GM21526 (cell line): ENCODE measurements at regions not wholly inside any gene's neighbourhood (a gene's known extent, or its start where the extent isn't known, plus 50 kb on each side); places are given as distances from the start of the nearest gene placed in this dataset.
"Not testable (repeated sequence)": the region's sequence is repeated elsewhere in the genome, so short reads cannot be mapped to it uniquely, and the experiment has no call there.

Source experiments
- ATAC-seq: cut with Tn5 transposase; IDR thresholded peaks from one replicate; pipeline ENCODE4 v1.9.1; 2021; ENCODE audit warnings: moderate library complexity; ENCODE audit not compliant: unreplicated experiment, low FRiP score

DNA sequence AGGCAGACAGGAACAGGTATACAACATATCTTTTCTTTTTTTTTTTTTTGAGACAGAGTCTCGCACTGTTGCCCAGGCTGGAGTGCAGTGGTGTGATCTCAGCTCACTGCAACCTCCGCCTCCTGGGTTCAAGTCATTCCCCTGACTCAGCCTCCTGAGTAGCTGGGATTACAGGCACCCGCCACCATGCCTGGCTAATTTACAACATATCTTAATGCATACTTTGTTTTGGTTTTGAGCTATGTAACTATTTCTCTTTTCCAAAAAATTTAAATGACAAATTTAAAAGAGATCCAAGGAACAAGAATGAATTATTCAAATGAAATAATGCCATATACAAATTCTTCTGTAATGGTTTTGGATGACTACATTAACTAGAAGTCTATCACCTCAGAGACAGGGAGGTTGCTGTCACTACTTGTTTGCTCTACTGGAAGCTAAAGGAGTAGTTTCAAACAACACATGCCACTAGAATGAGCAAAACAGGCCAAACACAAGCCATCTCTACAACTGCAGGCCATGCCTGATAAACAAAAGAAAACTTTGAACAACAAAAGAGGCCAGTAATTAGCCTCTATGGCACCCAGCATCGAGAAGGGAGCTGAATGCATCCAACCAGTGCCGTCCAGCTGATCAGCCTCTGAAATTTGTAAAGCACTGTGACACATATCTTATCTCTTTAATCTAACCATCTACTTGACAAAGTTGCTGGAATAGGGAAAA lies 133.6 kb upstream of the VOPP1 start:
- not testable (repeated sequence) for ATAC-seq

DNA sequence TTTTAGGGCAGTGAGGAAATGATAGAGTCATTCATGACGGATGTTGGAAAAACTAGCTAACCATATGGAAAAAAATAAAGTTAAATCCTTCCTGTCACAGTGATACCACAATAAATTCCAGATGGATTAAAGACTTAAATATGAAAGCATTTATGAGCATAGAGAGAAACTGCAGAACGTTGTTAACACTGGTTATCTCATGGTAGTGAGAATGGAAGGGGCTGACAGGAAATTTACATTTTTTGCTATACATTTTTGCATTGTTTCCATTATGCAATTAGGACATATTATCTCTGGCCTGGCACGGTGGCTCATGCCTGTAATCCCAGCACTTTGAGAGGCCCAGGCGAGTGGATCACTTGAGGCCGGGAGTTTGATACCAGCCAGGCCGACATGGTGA lies 130.5 kb upstream of the VOPP1 start:
- ATAC-seq: not testable (repeated sequence)

DNA sequence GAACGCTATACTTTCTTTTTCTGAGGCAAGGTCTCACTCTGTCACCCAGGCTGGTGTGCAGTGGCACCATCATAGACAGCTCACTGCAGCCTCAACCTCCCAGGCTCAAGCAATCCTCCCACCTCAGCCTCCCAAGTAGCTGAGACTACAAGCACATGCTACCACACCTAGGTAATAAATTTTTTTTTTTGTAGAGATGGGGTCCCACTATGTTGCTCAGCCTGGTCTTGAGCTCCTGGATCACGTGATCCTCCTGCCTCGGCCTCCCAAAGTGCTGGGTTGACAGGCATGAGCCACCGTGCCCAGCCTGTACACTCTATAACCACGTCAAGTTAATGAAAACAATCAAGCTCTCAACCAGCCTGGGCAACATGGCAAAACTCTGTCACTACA lies 127.1 kb upstream of the VOPP1 start:
- ATAC-seq: not testable (repeated sequence)

DNA sequence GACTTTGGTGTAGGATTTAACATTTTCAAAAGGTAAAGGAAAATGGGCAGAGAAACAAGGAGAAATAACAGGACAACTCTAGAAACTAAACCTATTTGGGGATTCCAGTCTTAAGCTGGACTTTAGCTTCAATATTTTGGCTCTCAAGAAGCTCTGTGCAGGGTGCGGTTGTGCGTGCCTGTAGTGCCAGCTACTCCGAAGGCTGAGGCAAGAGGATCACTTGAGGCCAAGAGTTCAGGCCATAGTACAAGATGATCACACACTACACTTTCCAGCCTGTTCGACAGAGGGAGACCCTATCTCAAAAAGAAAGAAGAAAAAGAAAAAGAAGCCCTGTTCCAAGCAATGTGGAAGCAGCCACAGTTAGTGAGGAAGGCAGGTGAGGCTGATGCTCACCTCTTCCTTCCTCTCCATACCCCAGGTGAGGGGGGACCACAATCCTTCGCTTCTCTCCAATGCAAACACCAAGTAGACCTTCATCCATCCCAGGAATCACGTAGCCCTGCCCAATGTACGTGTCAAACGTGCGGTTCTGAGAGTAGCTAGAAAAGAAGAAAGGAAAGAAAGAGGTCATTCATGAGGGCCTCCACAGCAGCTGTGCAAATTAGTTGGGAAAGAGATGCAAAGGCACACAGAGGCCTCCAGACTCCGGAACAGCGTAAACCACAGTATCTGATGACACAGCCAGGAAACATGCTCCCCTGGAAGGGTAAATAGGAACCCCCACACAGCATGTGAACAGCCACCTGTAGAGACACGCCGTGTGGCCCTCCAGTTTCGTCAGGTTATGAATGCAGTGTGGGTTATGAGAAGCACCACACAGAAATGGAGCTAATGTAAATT lies 126.5 kb upstream of the VOPP1 start:
- ATAC-seq: peak; percentile 78

DNA sequence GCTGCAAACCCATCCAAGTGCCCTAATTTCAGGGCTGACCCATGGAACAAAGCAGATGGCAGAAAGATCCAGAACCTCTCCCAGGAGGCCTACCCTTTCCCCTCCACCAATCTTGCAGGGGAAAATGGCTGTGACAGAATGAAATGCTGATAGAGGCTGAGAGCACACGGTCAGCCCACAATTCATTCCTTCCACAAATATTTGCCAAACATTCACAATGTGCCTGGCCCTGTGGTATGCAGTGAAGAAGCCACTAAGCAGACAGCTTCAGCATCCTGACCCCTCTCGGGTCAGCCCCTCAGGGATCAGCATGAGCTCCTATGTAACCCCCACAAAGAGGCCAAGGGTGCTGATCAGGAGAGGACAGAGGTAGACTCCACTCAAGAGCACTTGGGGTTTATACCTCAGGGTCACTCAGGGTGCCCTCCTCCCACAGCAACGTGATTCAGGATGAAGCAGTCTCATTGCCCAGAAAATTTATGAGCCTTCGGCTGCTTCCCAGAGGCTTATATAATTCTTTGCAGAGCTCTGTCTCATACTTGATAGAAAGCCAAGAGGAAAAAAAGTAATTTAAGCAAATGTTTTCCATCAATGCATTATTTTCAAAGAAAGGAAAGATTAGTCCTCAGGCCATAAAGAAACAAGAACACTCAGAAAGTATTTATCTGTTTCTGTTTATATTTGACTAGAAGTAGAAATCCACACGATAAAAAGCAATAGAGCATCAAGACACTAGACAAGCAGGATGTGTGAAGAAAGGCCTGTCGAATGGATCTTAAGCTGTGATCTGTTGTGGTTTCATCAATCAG lies 123.8 kb upstream of the VOPP1 start:
- not testable (repeated sequence) for ATAC-seq

DNA sequence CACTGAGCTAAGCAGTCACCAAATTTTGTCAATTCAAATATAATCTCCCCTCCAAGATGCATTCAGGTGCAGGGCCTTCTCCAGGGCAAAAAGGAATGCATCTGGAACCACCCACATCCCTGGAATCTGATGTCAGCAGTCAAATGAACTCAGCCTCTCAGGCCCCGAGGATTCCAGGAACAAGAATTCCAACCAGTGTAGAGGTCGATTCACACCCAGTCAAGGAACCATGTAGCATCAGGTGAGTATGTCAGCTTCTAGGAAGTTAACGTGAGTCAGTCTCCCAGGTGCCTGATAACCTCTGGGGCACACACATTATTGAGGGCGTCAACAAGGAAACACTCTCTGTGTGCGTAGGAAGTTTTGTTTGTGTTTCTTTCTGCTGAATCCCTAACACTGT lies 122.2 kb upstream of the VOPP1 start:
- not testable (repeated sequence) for ATAC-seq

DNA sequence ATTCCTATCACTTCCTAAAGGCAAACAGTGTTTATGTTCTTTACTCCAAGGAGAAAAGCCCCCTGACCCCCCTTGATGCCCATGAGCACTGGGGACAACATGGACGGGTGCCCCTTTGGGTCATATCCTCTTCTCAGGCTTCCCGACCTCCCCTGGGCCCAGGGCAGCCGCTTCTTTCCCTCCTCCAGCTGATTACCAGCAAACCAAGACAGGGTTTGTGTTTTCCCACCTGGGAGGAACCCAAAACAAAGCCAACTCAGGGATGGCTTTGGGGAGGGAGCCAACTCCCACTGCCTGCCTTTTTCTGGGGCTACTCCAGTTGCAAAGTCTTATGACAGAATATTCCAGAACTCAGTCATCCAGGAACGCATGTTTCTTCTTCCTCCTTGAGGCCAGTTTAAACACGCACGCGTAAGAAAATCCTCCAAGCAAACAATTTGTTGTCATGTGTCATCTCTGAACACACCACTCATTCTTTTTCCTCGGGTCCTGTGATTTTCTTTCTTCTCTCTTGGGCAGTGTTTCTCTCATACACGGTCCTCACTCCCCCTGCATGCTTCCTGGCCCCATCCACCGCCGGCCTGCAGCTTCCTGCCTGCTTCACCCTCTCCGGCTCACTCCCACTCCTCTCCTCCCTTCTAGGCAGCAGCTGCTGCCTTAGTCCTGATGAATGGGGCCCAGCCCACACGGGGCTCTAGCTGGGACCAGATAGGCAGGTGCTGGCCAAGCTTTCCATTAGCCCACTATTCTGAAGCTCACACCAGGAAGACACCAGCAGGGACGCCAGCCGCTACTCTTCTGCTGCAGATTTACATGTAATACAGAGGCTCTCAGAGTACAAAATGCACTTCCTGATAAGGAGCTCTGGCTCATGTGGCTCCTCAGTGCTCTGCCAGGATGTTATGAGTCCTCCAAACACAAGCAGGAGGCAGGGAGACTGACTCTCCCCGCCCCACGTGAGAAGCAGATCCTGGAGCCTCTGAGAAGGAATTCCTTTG lies 116.7 kb upstream of the VOPP1 start:
- ATAC-seq: not testable (repeated sequence)

DNA sequence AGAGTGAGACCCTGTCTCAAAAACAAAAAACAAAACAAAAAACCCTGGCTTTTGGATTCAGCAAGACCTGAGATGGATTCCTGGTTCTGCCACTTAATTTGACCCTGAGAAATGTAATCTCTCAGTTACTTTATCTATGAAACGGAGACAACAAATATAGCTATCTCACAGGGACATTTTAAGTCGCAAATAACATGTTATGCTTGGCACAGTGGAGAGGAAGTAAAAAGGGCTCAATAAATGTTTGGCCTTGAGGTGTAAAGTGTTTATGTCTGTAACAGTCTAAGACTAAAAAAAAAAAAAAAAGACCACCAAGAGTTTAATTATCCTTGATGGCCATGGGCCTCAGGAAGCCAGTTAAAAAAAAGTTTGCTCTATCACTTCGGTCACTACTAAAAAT lies 116.0 kb upstream of the VOPP1 start:
- not testable (repeated sequence) for ATAC-seq

DNA sequence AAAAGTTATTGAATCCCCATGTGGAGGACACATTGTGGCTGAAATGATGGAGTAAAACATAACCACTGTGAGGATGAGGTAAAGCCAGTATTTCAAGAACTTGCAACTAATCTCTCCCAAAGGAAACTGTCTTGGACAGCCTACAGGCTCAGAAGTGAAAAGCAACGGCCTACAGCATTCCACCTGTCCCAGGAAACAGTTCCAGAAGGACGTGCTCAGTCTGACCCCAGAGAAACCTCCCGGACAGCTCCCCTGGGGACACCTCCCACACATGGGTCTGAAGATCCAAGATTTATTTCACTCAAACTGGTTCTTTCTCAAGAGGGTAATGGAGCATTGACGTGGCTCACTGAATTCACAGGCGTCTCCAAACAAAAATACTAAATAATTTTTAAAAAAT lies 115.0 kb upstream of the VOPP1 start:
- ATAC-seq: not testable (repeated sequence)

DNA sequence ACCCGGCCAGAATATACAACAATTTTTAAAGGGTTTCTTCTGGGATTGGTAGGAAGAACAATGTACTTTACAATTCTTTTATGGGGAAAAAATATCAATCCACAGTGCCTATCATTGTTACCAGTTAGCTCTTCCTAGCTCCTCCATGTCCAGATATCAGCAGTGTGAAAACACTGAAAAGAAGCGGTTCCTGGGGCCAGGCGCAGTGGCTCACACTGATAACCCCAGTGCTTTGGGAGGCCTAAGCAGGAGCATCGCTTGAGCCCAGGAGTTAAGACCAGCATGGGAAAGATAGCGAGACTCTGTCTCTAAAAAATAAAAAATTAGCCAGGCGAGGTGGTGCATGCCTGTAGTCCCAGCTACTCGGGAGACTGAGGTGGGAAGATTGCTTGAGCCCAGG lies 114.5 kb upstream of the VOPP1 start:
- not testable (repeated sequence) for ATAC-seq

DNA sequence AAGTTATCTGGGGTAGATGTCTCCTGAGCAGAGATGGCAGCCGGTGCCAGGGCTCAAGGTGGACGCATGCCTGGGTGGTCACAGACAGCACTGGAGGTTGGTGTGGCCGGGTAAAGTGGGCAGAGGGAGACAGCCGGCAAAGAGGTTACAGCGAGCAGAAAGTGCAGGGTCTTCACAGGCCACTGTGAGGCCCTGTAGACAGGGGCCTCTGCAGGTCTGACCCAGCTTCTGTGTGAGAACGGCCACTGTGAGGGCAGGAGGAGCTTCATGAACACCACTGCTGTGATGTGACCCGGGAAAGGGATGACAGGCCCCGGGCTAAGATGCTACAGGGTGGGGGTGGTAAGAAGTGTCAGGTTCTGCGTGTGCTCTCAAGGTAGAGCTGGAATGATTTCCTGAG lies 111.2 kb upstream of the VOPP1 start:
- not testable (repeated sequence) for ATAC-seq

DNA sequence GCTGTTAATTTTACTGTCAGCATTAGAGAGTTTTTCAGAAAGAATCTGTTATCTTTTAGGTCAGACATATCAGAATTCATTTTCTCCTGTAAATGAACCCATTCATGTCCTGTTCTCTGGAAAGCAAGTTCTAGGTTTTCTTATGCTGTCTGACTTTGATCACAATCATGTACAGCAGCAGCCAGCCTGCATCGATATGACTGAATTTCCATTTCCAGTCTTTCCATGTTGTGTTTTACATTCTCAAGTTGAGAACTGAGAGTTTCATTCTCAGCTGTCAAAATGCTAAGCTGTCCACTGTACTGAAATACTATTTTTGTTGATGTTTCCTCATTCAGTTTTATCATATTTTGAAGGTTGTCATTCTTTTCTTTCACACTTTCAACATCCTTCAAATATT lies 103.3 kb upstream of the VOPP1 start:
- ATAC-seq: not testable (repeated sequence)

DNA sequence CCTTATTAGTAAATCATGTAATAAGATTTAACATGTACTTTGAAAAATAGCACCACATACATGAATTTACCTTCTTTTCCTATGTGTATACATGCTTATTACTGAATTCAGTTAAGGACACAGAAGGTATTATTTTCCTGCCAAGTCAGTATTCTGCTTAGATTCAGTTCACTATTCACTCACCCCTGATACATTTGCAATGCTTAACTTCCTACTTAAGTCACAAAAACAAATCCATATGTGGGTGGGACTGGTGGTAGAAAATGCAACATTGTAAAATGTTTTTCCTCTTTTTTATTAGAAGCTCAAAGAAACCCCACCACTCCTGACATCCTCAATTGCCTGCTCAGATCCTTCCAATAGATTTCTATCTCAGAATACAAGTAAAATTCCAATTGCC lies 101.2 kb upstream of the VOPP1 start:
- ATAC-seq: not testable (repeated sequence)

DNA sequence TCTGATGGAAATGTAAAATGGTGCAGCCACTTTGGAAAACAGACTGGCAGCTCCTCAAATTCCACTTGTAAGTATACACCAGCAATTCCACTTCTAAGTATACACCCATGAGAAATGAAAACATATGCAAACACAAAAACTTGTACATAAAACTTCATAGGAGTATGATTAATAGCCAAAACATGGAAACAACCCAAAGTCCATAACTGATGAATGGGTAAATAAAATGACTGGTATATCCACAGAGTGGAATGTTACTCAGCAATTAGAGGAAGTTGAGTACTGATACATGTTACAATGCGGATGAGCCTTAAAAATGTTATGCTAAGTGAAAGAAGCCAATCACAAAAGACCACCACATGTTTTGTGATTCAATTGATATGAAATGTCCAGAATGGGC lies 99.8 kb upstream of the VOPP1 start:
- not testable (repeated sequence) for ATAC-seq

DNA sequence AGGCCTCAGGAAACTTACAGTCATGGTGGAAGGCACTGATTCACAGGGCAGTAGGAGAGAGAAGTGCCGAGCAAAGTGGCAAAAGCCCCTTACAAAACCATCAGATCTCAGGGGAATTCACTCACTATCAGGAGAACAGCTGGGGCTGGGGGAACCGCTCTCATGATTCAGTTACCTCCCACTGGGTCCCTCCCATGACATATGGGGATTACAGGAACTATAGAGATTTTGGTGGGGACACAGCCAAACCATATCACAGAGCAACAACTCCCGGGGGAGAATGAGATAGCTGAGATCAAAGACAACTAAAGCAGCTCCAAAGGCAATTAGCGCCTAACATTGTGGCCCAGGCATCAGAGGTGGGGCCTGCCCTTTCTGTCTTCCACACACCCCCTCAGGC lies 85.4 kb upstream of the VOPP1 start:
- no peak for ATAC-seq

DNA sequence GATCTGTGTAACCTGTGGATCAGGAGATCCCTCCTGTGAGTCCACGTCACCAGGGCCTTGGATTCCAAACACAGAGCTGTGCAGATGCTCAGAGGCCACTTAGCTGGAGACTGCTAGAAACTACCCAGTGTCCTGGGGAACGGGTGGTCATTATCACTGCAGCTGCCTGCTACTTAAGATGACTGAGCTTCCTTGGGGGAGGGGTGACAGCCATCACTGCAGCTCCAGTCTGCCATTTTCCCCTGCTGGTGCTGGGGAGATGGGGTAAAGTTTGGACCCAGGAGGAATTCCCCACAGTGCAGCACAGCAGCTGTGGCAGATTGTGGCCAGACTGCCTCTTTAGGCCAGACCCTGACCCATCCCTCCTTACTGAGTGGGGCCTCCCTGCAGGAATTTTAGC lies 78.8 kb upstream of the VOPP1 start:
- ATAC-seq: no peak

DNA sequence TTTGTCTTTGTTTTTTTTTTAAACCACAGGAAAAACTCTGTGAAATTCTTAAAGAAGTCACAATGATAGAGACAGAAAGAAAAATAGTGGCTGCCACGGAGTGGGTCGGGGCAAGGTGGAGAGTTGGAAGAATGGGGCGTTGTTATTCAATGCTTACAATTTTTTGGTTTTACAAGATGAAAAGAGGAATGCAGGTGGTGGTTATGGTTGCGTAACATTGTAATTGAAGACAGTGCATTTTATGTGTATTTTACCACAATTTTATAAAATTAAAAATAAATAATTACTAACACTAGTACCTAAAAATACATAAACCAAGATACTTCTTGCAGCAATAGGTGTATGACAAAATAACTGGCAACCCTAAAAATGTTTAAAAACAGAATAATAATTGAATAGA lies 76.9 kb upstream of the VOPP1 start:
- no peak for ATAC-seq

DNA sequence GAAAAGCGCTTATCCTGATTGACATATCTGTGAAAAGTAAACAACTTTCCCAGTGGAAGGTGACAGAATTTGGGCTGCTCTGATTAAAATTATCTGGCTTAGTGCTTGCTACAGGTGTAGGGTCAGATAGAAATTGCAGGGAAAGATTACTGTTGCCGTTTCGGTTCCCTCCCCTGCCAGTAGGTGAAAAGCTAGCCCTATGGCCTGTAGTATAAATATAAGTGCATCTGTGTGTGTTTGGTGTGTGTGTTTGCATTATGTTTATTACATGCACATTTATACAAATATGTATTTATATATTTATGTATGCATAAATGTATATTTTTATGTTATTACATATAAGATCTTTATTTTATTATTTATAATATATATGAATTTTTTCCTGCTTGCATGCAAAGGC lies 72.3 kb upstream of the VOPP1 start:
- no peak for ATAC-seq

DNA sequence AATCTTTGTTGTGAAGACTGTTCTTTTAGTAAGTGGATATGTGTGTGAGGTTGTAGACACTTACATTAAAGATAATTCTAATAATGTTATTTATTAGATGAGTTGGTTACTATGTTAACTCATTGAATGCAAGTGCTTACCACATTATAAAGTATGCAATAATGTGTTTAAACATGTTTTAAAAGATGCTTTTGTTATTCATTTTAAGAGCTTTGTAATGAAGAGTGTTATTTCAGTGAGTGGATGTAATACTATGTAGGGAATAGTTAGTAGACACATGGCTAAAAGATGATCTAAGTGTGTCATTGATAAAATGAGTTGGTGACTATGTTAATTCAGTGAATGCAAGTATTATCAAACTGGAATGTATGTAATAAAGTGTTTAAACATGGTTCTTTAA lies 70.0 kb upstream of the VOPP1 start:
- no peak for ATAC-seq

DNA sequence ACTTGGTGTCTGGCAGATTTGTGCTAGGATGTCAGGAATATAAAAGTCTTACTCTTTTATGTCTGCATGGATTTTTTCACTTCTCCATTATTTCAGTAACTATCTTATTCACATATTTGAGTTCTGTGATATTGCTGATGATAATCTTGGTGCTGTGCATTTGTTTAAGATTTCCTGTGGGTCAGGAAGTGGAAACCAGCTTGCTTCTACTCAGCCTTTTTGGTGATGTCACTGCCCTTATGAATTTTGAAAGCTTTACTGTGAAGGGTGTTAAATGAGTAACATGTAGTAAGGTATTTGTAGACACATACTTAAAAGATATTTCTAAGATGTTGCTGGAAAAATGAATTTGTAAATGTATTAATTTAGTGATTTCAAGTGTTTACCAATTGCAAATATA lies 69.5 kb upstream of the VOPP1 start:
- peak; percentile 77 for ATAC-seq
